Tibial nerve (tissue), 3 donors: ENCODE measurements at regions not wholly inside any gene's neighbourhood (a gene's known extent, or its start where the extent isn't known, plus 50 kb on each side); places are given as distances from the start of the nearest gene placed in this dataset.

Source experiments
- POLR2A ChIP-seq, 2 donors: fragments of 450-650 bp; IDR thresholded peaks; one replicate each; pipeline ENCODE4 v1.6.1; 2017; ENCODE audit warnings: antibody characterized with exemption in 2 of 2, mild to moderate bottlenecking in 2 of 2, moderate library complexity in 2 of 2
- TF ChIP-seq, protein P1 (sequence below), 5 experiments: fragments of 200-600 bp in 3 of 5; fragments of 450-650 bp in 2 of 5; sonication (generic) in 3 of 5; IDR thresholded peaks; one replicate each; pipeline ENCODE4 v1.5.1; 2016 to 2019; ENCODE audit warnings: antibody characterized with exemption in 5 of 5, mild to moderate bottlenecking in 3 of 5, moderate library complexity in 2 of 5

DNA sequence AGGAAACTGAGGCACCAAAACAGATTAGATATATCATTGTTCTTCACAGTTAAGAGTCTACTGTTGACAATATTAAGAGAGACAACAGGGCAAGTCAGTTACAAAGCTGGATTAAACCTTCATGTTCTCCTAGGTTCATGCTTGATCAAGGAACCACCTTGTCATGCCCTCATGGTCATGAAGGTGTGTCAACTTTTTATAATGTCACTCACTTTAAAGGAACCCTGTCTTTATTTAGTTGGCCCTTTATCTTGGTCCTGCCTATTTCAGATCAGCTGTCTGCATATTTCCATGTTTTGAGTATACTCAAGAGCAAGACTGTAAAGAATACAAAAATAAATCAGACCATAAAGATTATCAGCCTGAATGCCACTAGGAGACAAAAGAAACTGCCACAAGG, 140.2 kb upstream of the FAM241A start:
- TF ChIP-seq, protein P1, sequence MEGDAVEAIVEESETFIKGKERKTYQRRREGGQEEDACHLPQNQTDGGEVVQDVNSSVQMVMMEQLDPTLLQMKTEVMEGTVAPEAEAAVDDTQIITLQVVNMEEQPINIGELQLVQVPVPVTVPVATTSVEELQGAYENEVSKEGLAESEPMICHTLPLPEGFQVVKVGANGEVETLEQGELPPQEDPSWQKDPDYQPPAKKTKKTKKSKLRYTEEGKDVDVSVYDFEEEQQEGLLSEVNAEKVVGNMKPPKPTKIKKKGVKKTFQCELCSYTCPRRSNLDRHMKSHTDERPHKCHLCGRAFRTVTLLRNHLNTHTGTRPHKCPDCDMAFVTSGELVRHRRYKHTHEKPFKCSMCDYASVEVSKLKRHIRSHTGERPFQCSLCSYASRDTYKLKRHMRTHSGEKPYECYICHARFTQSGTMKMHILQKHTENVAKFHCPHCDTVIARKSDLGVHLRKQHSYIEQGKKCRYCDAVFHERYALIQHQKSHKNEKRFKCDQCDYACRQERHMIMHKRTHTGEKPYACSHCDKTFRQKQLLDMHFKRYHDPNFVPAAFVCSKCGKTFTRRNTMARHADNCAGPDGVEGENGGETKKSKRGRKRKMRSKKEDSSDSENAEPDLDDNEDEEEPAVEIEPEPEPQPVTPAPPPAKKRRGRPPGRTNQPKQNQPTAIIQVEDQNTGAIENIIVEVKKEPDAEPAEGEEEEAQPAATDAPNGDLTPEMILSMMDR (IDR thresholded peaks at IDR 0.05), result no peak
- no peak for TF ChIP-seq POLR2A (IDR thresholded peaks at IDR 0.05)
